CD4-positive, alpha-beta T cell treated with Interleukin-4 for 4 hours (primary cell): ENCODE measurements at regions not wholly inside any gene's neighbourhood (a gene's known extent, or its start where the extent isn't known, plus 50 kb on each side); places are given as distances from the start of the nearest gene placed in this dataset.
"Not testable (repeated sequence)": the region's sequence is repeated elsewhere in the genome, so short reads cannot be mapped to it uniquely, and the experiment has no call there.

Source experiments
- DNase-seq: peaks from one replicate; pipeline ENCODE4 v3.0.0-alpha.2; 2020

DNA sequence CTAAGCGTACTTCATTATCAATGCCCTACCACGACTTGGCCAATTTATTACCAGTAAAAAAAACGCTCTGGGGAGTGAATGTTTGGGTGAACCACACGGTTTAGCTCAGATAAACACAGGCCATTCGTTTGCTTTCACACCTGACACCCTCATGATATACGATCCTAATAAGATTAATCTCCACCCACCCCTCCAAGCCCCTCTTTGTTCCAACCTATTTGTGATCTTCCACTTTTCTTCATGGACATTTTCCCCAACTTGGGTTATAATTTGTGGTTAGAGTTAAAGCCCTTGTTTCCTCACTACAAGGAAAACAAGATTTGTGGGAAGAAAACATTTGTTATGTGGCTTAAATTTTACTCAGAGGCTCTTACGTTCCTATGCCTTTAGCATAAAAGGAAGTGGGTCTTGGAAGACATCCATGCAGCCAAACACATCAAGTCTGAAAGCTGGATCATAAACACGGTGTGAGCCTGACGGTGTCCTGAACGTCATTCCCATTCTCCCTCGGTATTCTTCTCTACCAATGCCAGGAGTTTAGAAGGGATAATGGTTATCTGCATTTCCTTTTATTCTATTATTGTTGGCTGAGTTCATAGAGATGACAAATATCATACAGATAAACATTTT lies 518.9 kb downstream of the NR2F2 start:
- no peak for DNase-seq

DNA sequence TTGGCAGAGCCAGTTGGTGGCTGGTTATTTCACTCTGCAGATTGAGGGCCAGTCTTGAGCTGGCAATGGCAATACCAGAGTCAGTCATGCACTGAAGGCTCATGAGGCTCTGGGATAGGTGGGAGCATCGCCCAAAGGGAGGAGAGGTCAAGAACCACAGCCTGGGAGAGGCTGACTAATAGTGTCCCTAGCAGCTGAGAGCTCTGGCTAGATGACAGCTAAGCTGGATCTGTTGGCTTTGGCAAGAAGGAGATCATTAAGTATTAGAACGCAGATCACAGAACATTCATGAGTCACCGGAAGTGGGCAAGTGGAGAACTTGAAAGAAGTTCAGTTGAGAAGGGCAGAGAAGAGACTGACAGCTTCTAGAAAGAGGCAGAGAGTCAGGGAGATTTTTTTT lies 521.1 kb downstream of the NR2F2 start:
- no peak for DNase-seq

DNA sequence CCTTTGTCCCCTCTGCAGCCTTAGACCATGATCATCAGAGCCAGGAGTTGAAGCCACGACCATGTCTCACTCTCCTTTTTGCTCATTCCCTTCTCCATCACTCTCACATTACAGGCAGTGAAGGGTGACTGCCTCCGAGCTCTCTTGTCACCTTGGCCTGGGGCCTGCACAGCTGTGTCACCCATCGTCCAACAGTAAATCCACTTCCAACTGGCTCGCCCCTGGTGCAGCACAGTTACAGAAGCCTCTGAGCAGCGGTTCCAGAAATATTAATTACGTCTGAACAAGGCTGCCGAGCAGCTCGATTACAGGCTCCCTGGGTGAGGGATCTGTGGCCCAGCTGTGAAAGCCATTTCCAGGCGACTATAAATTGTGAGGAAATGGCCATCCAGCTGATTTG lies 528.2 kb downstream of the NR2F2 start:
- DNase-seq: no peak

DNA sequence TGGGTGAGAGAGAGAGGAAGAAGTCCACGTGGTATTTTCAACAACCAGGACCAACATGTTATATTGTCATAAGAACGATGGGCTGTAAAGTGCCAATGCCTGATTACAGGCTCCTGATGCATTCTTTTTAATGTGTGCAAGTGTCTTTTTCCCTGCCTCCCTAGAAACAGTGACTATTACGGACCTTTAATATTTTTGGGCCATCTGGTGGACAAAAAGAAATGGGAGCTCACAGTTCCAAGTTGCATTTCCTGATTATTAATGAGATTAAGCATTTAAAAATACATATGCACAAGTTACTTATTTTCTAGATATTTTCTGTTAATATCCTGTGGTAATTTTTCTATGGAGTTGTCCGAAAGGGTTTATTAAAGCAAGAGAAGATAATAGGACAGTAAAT lies 530.2 kb downstream of the NR2F2 start:
- no peak for DNase-seq

DNA sequence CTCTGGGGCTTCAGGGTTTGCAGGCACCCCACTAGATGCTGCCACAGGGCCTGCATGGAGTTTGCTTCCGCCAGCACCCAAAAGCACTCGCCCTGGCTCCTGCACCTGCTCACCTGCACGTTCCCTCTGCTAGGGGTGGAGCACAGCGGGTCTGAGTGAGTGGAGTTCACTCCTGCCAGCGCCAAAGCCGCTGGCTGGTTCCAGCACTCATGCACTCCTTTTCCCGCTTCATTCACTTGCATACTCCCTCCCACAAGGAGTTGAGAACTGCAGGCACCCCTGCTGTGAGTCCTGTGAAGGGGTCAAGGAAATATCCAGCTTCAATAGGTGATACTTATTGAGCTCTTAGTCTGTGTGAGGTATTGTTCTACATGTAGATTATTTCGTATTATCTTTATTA lies 537.5 kb downstream of the NR2F2 start:
- no peak for DNase-seq

DNA sequence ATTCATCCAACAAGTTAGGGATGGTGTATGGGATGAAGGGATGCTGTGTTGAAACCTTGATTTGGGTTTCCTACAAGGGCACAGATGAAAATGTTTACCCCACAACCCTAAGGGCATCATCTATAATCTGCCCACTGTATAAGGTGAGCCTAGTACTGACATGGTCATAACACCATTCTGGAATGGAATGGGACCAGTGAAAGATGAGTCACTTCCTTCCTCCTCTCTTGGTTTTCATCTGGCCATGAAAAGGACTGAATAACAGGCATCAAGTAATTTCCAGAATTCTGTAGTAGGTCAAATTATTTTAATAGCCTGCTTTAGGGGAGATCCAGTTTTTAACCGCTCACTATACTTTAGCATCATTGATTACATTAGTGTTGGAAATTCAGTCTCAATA lies 538.6 kb downstream of the NR2F2 start:
- DNase-seq: no peak

DNA sequence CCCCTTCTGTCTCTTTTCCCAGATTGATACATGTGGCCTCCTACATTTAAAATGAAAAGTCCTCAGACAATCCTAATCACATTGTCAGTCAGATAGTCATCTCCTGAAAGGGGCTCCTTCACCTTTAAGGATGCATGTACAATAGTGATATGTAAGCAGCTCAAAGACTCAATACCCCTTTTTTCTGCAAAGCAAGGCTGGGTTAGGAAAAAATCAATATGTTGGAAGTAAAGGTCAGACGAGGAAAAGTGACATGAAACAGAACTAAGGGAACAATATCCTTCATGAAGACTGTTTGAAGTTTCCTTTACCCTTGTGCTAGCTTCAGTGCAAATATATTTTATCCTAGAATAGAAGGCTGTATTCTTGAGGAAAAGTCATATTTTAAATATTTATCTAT lies 539.3 kb downstream of the NR2F2 start:
- DNase-seq: no peak

DNA sequence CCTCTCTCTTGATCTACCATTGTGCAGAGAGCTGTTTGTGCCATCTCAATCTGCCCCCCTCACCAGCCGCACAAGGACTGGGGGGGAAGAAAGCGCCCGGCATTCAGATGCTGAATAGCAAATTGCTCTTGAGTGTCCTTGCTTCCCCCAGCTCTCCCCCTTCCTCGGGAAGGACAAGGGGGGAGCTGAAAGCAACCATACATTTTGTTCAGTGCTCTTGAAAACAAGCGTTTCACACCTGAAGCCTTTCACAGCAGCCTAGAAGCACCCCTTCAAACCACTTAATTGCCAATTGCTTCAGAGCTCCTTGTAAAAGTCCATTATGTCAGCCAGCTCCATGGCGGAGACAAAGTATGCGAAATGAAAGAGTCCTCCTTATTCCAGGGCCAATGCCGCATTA lies 540.1 kb downstream of the NR2F2 start:
- no peak for DNase-seq

DNA sequence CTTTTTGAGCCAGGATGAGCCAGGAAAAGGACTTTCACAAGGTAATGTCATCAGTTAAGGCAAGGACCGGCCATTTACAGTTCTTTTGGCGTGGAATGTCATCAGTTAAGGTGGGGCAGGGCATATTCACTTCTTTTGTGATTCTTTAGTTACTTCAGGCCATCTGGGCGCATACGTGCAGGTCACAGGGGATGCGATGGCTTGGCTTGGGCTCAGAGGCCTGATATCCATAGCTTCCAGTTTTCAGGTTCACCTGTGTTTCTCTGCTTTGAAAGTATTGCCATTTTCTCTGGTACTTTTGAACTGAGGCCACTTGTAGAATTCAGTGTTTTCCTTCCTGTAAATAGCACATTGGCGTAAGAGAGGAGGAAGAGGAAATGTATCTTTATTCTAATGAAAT lies 546.9 kb downstream of the NR2F2 start:
- DNase-seq: not testable (repeated sequence)

DNA sequence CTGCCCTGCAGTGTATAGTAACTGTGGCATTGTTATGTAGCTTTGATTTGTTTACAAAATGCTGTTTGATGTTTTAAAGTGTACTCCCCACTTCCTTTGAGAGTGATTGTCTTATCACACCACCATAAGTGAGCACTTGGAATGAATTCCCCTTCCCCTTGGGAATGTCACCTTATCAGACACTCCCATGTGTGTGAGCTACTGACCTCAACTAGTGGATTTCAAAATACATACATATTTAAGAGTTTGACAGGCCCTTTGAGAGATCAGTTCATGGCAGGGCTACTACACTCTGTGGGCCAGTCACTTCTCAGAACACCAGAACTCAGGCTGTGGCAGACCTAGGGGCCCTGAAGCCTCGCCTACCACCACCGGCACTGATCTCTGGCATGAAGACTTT lies 547.6 kb downstream of the NR2F2 start:
- no peak for DNase-seq

DNA sequence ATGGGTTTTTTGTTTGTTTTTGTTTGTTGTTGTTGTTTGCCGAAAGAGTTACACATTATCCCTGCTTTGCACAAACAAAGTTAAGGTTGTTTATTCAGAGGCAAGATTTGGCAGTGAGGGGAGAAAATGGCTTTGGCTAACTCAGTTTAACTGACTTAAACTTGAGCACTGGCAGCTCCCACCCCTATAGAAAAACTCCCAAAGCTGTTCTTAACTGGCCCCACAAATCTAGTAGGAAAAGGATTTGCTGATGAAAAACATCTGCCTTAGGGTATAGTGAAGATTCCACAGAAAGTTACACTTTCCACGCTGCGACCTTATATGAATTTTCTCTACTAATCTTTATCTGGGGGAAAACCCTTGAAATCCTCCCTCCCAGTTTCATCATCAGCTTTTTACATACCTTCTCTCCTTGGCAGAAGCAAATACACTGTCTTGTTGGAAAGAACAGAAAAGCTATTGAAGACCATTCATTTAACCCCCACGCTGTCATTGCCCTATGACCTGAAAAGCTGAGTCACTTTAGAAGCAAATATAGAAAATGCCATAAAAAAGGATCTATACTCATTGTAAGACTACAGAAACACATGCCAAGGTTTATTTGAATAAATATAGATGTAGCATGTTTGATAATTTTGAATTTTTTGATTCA lies 551.7 kb downstream of the NR2F2 start:
- no peak for DNase-seq

DNA sequence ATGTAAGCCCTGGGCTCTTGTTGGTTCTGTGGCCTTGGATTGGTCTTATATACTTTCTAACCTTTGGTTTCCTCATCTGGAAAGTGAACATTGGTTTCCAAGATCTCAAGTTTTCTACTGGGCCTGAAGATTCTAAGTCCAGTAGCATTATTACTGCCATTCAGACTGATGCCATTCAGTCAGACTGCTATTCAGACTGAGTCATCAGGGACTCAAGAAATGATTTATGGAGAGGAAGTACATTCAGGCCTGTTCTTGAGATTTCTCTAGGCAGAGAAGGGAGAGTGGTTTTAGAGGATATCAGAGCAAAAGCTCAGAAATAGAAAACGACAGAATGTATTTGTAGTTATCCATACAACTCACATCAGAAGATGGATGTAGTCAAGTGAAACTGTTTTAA lies 557.2 kb downstream of the NR2F2 start:
- no peak for DNase-seq

DNA sequence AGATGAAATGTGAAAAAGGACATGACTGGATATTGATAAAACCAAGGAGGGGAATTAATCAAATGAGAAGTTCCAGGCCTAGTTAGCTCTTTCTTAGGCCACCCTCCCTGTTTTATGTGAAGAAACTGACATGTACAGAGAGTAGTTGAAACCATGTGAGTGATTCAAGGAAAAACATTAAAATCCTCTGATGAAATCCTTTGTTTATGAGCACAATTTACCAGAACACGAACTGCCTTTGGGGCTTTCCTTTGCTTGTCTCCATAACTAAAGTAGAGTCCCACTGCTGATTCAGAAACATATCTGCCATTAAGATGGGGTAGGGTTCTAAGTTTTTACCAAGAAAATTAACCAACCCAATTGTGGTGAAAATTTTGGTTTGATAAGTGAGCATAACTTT lies 558.3 kb downstream of the NR2F2 start:
- no peak for DNase-seq

DNA sequence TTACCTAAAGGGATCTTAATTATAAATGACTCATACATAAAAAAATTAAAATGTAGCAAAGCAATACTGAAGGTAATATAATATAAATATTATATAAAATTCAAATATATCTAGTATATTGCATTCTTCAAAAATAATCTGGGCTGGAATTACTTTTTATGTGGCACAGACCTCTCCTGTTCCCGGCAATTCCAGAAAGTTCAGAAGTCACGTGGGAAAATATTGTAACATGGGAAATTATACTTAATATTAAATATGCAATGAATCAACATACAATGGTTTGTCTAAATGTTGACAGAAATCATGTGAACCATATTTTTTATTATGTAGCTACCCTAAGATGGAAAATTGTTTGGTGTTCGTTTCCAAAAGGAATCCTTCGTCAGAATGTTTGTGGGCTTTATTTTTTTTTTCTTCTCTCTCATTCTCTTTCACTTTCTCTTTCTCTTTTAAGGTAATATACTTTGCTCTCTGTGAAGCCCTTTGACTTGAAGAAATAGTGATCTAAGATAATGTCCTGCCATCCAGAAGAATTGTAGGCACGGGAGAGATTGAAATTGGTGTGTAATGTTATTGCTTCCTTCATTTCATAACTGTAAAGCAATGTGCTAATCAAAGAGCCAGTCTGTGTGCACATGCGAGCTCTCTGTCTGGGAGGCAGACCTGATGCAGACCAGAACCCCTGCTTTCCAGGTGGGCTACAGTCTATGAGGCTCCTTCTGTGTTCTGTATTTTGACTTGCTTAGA lies 559.4 kb downstream of the NR2F2 start:
- no peak for DNase-seq

DNA sequence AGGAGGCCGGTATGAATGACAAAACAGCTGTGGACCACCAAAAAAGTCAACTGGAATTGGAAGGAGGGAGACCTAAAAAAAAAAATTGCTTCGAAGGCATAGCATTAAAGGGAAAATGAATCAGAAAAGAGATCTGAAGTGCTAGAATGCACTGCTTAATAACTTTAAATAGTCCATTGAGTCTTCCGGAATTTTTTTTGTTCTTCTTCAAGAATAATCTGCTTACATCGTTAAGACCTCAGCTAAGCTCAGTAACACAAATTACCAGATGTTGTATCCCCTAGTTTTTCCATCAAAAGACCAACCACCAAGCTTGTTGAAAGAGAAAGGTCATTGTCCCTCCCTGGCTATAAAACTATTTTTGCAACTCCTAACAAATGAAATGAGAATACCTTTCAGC lies 560.5 kb downstream of the NR2F2 start:
- DNase-seq: no peak

DNA sequence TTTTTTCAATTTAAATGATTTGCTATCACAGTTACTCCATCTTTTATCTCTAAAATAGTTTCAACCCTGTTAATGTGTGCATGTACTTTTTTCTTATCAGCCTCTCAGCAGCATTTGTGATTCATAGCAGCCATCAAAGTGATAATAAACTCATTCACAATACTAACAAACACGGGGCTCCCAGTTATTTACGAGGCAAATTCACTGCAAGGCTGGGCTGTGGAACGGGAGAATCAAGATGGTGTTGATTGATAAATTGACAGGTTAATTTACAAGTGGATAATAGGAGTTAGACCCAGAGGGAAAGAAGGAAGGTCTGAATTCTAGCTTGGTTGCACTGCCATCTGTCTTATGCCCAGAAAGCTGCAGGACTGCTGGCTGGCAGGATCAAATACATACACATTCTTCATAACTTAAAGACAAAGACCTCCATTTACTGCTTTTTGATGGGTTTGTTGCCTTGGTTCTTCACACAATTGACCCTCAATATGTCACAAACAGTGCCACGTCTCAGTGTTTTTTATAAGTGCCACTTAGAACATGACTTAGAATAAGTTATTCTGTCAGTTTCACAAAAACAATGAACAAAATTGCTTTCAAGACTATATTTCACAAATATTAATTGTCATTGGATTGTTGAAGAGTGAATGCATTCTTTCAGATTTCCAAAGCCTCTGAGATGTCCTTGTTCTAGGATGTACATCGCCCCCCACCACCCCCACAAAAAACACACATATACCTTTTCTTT lies 562.8 kb downstream of the NR2F2 start:
- no peak for DNase-seq

DNA sequence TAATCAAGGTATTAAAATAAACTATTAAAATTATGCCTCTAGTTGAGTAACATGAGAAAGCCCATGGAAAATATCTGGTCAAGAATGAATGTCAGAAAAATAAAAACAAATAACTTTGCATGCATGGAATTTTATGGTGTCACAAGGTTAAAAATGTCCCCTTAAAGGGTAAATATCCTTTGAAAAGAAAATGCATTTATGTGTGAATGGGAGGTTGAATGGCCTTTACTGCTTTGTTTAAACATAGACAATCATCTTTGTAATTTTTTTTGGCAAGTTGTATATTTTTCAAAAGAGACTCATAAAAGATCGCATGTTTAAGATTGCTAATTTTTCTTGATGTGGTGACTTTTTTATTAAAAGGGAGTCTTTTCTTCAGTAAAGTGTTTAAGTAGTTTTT lies 564.2 kb downstream of the NR2F2 start:
- DNase-seq: no peak

DNA sequence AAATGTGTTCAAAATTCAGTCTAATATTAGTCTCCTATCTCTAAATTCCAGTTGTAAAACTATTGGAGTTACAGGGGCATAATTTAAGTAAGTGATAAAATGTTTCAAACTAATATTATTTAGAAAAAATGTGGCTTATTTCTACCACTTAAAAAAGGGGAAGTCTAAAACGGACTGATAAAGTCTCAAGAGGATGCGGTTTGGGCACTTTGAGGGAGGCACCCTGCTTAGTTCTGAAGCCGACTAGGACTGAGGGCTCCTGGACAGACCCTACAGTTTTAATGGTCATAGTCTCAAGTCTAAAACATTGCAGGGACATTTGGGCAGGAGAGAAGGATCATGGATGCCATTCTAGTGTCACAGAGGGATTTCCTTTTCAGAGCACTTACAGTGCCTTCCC lies 566.3 kb downstream of the NR2F2 start:
- DNase-seq: no peak

DNA sequence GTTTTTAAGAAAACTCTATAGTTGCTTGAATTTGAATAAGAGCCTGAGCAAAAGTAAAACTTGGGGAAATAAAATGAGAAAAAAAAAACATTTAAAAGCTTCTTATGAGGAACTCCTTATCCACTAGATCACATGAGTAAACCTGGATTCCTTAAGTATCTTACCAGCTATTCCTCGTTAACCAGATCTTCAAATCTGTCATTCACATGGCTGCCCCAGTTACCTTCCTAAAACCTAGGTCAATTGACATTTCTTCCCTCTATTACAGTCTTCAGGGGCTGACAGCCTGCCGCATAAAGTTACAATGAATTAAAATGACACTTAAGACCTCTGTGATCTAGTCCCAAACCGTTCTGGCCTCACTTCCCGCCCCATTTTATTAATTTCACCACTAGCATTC lies 583.6 kb downstream of the NR2F2 start:
- no peak for DNase-seq

DNA sequence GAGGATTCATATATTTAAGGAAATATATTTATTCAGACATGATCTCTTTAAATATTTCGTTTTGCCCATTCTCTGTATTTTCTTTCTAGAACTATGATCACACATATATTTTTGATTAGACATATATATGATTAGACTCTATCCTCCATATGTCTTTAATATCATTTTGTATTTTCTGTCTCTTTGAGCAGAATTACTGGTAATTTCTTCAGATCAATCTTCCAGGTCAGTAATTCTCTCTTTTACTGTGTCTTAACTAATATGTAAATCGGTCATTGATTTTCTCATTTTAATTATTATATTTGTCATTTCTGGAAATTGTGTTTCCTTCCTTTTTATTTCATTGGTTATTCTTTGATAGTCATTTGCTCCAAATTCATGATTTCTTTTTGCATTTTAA lies 586.2 kb downstream of the NR2F2 start:
- no peak for DNase-seq

DNA sequence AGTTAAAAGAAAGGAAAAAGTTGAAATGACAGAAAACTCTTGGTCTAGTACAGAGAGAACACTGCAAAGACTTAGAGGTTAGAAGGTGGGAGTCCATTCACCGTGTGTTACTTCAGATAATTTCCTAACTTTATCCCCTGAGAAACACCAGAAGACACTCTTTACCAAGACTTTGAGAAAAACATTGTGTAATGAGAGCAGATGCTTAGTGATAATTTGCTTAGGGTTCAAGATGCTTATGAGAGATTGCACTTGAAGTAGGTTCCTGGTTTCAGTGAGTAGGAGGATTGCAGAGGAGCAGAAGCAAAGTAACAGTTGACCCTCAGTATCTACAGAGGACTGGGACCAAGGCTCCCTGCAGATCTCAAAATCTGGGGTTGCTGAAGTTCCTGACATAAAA lies 594.1 kb downstream of the NR2F2 start:
- no peak for DNase-seq

DNA sequence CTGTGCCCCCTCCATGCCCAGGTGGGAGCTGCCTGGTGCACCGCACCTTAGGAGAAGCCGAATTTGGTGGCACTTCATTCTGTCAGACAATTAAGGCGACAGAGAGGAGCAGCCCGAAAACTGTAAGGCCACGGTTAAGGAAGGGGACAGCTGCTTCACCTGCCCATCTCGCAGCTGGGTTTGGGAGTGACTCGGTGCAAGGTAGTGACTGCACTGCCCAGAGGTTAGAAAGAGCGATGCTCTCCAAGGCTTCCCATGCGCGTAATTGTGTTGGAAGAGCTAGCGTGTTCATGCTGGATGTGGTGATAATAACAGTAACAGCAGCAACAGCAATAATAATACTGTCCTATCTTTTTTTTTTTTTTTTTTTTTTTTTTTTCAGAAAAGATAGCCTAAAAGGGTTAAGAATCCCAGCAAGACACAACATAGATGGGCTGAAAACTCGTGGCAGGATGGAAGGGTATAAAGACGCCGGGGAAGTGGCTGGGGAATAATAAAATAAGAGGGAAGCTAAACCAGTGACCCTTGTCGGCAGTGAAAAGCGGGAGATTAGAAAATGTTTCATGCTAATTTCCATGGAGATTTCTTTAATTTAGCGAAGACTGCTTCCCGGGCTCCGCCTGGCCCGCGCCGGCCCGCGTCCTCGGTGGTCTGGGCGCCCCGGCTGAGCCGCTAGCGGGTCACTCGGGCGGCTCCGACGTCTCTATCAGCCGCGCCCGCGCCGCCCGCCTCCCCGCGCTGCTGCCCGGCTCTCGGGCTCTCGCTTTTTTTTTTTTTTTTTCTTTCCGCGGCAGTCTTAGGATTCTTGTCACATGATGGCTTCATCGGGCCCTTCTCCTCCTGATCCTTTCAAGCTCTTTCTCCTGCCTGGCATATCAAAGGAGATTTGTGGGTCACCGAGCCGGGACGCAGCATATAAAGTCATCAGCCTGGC lies 617.1 kb downstream of the NR2F2 start:
- DNase-seq: no peak

DNA sequence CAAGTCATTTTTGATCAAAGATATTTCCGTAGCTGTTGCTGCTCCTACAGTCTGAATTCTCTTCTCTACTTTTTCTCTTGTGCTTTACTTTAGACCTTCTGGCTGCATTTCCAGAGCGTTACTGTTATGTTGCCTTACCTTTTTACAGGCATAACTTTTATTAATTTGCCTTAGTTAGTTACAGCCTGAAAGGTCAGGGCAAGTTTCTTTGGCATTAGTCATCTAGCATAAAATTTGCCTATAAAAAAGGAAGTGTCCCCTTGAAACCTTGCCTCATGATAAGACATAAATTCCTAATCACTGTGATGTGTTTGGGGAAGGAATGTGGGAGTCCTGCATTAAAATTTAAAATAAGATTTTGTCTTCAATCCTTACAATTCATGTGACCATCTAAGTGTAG lies 618.5 kb downstream of the NR2F2 start:
- DNase-seq: no peak
